C4-2B (cell line): ENCODE measurements at regions not wholly inside any gene's neighbourhood (a gene's known extent, or its start where the extent isn't known, plus 50 kb on each side); places are given as distances from the start of the nearest gene placed in this dataset.

Source experiments
- H3K27ac ChIP-seq: fragments of 450-650 bp; 2 replicates; pipeline ENCODE4 v1.5.1; 2017
- CTCF ChIP-seq: fragments of 450-650 bp; conservative IDR thresholded peaks from 2 replicates; pipeline ENCODE4 v1.5.1; 2017; ENCODE audit warnings: mild to moderate bottlenecking
- ZFX ChIP-seq: fragments of 450-650 bp; IDR thresholded peaks from 2 replicates; pipeline ENCODE4 v1.6.1; 2017

GRCh38 chr5:135106610-135107471 lies 72.8 kb upstream of the PITX1 start:
- TF ChIP-seq ZFX (no peak), CTCF (no peak)
- no peak overlapping the region for H3K27ac ChIP-seq

DNA sequence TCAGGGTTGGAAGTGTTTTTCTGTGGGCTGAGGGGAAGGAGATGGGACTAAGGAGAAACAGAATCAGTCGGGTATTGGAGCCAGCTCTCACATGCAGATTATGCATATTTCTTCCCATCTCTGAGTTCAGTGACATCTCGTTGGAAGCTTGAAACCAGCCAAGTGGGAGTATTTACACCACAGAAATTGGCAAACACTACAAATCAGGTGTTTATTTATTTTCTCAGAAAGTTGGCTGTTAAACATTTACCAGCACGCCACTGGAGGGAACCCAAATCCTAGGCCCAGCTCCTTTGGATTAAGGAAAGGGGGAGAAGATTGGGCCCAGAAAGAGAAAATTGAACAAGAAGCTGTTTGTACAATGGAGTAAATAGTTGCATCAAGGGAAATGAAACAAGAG lies 72.1 kb upstream of the PITX1 start:
- H3K27ac ChIP-seq, result no peak overlapping the region
- TF ChIP-seq ZFX (no peak), CTCF (no peak)

- TF ChIP-seq ZFX (no peak), CTCF (no peak)
- no peak overlapping the region for H3K27ac ChIP-seq
These were observed 71.1 kb upstream of the PITX1 start for GRCh38 chr5:135105105-135105484.

GRCh38 chr5:135103575-135103853 lies 69.5 kb upstream of the PITX1 start:
- no peak overlapping the region for H3K27ac ChIP-seq
- TF ChIP-seq CTCF (no peak), ZFX (no peak)

GRCh38 chr5:135102716-135103574 lies 68.9 kb upstream of the PITX1 start:
- no peak for TF ChIP-seq CTCF
- TF ChIP-seq ZFX, result no peak
- no peak overlapping the region for H3K27ac ChIP-seq

DNA sequence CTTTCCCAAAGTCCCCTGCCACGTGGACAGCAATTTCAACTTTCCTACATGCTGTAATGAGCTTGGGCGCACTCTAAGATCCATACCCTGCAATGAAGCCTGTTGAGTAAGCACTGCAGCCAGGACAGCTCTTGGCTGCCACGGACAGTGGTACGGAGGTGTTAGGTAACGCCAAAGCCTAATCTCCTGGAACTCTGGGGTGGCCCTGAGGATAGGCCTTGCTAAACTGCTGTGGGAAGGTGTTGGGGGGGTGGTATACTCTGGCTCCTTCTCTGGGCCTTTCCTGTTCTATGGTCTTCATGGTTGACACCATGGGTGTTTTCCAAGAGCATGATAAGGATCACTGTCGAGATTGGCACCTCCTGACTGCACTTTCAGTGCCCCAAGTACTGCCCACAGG lies 66.4 kb upstream of the PITX1 start:
- TF ChIP-seq CTCF (no peak), ZFX (no peak)
- no peak overlapping the region for H3K27ac ChIP-seq

DNA sequence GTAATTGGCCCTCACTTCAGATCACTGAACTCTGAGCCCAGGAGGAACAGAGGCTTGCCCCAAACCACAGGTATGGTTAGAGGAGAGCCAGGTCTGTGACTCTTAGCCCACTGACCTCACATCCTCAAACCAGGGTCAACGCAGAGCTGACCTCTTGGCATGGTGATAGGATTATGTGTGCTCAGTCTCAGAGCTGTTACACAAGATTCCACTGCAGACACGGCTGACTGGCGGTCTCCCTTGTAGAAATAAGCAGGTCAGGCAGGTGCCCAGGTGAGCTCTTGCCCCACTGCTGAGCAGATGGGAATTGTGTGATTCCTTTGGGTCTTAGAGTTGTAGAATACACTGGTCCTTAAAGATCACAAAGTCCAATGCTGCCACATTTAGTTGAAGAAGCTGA lies 66.0 kb upstream of the PITX1 start:
- H3K27ac ChIP-seq, result no peak overlapping the region
- TF ChIP-seq CTCF, result no peak
- TF ChIP-seq ZFX, result no peak
